ENCODE measurements at regions not wholly inside any gene's neighbourhood (a gene's known extent, or its start where the extent isn't known, plus 50 kb on each side); places are given as distances from the start of the nearest gene placed in this dataset.

- ChIA-PET POLR2A (no interaction called here), CTCF (interaction anchor here (0.6 to 0.9 kb wide), 2 partner anchors 338 to 523 kb away, joined by 3 to 5 read pairs; no protein-coding TSS in a partner anchor)
- intact Hi-C loops (cut with micrococcal nuclease), result no loop called here
- Mint-ChIP-seq H3K4me3 (no peak overlapping the region), H3K27ac (no peak overlapping the region), H3K36me3 (peaks cover 3% of the 10 kb centered on the region), H3K27me3 (peaks cover 20% of the 10 kb centered on the region), H3K4me1 (ENCODE audit: low read depth) (no peaks in the 10 kb centered on the region), H3K9me3 (peaks cover 14% of the 10 kb centered on the region)
- no peak for DNase-seq
Measured at GRCh38 chr12:124243936-124244335, 51.0 kb upstream of the RFLNA start.

Measured in activated CD4-positive, alpha-beta memory T cell treated with anti-CD3 and anti-CD28 coated beads for 36 hours (primary cell).